ENCODE measurements at regions not wholly inside any gene's neighbourhood (a gene's known extent, or its start where the extent isn't known, plus 50 kb on each side); places are given as distances from the start of the nearest gene placed in this dataset.

DNA sequence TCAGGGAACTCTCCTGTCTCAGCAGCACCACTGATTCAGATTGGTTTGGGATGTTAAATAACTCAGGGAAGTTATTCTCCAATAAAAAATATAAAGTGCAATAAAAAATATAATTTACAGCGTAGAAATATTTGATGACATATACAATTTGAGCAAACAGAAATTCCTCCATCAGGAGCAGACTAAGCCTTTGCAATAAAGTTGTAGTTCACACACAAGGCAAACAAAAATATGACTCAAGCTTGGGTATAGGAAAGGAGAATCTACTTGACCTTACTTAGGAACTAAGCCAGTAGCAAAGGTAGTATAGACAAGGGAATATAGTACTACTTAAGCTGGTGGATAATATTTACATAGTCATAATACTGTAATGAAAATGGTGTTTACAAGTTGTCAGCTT is 264.1 kb downstream of the KIF21A start:
- no peaks in the 10 kb centered on the region for H3K9me3 ChIP-seq (replicated peaks)
- H3K27me3 ChIP-seq (ENCODE audit: low read depth): no peaks in the 10 kb centered on the region
- intact Hi-C loops (cut with micrococcal nuclease): no loop called here
- no peak for DNase-seq
- no peak overlapping the region for H3K4me3 ChIP-seq
- no peak overlapping the region for H3K27ac ChIP-seq (replicated peaks)
- no peaks in the 10 kb centered on the region for H3K4me1 ChIP-seq
- TF ChIP-seq, protein P1, sequence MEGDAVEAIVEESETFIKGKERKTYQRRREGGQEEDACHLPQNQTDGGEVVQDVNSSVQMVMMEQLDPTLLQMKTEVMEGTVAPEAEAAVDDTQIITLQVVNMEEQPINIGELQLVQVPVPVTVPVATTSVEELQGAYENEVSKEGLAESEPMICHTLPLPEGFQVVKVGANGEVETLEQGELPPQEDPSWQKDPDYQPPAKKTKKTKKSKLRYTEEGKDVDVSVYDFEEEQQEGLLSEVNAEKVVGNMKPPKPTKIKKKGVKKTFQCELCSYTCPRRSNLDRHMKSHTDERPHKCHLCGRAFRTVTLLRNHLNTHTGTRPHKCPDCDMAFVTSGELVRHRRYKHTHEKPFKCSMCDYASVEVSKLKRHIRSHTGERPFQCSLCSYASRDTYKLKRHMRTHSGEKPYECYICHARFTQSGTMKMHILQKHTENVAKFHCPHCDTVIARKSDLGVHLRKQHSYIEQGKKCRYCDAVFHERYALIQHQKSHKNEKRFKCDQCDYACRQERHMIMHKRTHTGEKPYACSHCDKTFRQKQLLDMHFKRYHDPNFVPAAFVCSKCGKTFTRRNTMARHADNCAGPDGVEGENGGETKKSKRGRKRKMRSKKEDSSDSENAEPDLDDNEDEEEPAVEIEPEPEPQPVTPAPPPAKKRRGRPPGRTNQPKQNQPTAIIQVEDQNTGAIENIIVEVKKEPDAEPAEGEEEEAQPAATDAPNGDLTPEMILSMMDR (IDR thresholded peaks at IDR 0.05; ENCODE audit: borderline replicate concordance): no peak
- no peaks in the 10 kb centered on the region for H3K36me3 ChIP-seq

DNA sequence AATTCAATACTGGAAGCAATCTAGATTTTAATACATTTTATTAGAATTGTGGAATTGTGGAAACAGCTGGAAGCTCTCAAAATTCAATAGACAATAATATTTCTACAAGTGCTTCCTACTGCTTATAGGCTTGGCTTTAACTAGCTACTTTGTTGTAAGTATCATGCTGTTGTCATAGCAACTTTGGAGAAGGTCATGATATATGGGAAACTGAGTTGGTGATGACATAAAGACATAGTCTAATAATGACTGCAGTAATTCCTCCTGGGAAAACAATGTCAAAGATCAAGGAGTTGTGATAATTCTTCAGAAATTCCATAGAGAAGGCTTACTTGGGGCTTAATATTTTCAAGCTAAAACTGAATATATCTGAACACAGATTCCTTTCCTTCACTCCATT is 266.6 kb downstream of the KIF21A start:
- intact Hi-C loops (cut with micrococcal nuclease): no loop called here
- no peak overlapping the region for H3K27ac ChIP-seq (replicated peaks)
- H3K27me3 ChIP-seq (ENCODE audit: low read depth): no peaks in the 10 kb centered on the region
- H3K9me3 ChIP-seq (replicated peaks): no peaks in the 10 kb centered on the region
- no peak for DNase-seq
- TF ChIP-seq, protein P1 (IDR thresholded peaks at IDR 0.05; ENCODE audit: borderline replicate concordance): no peak
- no peak overlapping the region for H3K4me3 ChIP-seq
- H3K4me1 ChIP-seq: no peaks in the 10 kb centered on the region
- H3K36me3 ChIP-seq: no peaks in the 10 kb centered on the region

DNA sequence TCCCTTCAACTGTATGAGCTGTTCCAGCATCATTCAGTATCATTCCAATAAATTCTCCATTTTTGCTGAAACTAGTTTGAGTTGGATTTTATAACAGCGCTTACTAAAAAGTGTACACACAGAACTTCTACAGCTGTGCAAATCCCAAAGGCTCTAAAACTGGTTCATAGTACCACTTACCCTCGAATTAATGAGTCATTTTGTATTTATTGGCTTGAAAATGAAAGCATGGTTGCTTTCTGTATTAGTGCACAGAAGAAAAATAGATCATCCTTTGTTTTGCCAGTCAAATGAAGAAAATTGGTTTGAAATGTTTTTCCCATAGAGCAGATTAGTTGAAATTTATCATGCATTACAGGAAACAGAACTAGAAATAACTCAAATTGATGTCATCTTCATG is 268.3 kb upstream of the CPNE8 start:
- TF ChIP-seq, protein P1 (IDR thresholded peaks at IDR 0.05; ENCODE audit: borderline replicate concordance): no peak
- Histone ChIP-seq H3K9me3 (replicated peaks) (no peaks in the 10 kb centered on the region), H3K36me3 (no peaks in the 10 kb centered on the region), H3K27ac (replicated peaks) (no peak overlapping the region), H3K4me1 (no peaks in the 10 kb centered on the region), H3K4me3 (no peak overlapping the region), H3K27me3 (ENCODE audit: low read depth) (no peaks in the 10 kb centered on the region)
- intact Hi-C loops (cut with micrococcal nuclease): no loop called here
- no peak for DNase-seq

DNA sequence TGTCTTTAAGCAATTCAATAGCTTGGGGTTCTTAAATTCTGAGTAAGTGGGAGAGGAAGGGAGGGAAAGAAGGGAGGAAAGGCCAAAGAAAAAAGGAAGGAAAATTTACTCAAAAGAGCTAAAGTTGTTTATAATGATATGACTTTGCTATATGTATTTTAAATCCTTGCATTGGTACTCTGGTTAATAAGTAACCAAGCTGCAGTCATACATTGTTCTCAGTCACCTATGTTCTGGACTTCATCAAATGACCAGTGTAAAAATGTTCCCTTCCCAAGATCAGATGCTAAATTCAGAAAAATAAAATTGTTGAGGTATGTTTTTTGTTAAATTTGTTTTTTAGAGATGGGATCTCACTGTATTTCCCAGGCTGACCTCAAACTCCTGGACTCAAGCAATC is 259.9 kb upstream of the CPNE8 start:
- H3K27ac ChIP-seq (replicated peaks): no peak overlapping the region
- H3K9me3 ChIP-seq (replicated peaks): no peaks in the 10 kb centered on the region
- H3K4me3 ChIP-seq: no peak overlapping the region
- DNase-seq: no peak
- intact Hi-C loops (cut with micrococcal nuclease): no loop called here
- no peaks in the 10 kb centered on the region for H3K4me1 ChIP-seq
- TF ChIP-seq, protein P1 (IDR thresholded peaks at IDR 0.05; ENCODE audit: borderline replicate concordance): no peak
- H3K36me3 ChIP-seq: no peaks in the 10 kb centered on the region
- no peaks in the 10 kb centered on the region for H3K27me3 ChIP-seq (ENCODE audit: low read depth)

DNA sequence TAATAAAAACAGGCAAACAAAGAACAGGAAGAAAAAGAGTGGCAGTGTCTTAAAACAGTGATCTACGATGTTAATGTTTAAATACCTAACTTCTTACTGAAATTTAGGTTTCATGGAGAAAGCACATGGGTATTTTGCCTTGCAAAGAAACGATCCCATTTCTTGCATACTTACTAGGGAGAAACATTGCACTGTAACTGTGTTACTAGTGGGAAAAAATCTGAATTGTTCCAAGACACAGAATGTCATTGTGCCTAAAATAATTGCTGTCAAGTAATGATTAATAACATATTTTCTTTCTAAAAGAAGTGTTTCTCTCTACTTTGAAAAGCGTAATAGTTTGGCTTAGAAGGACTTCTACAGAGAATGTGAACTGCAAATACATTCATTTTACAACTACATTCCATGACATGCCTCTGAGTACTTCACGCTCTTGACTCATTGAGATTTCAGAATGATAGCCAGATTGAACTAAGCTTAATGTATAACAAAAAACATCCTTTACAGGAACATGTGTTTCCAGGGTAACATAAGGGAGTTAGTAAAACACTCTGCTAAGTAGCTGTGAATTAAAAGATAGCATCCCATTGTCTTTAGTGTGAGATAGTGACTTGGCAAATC is 256.2 kb upstream of the CPNE8 start:
- intact Hi-C loops (cut with micrococcal nuclease): no loop called here
- no peaks in the 10 kb centered on the region for H3K36me3 ChIP-seq
- peaks cover 8% of the 10 kb centered on the region for H3K4me1 ChIP-seq
- DNase-seq: no peak
- TF ChIP-seq, protein P1 (IDR thresholded peaks at IDR 0.05; ENCODE audit: borderline replicate concordance): no peak
- H3K4me3 ChIP-seq: no peak overlapping the region
- no peaks in the 10 kb centered on the region for H3K9me3 ChIP-seq (replicated peaks)
- H3K27ac ChIP-seq (replicated peaks): no peak overlapping the region
- no peaks in the 10 kb centered on the region for H3K27me3 ChIP-seq (ENCODE audit: low read depth)
